ENCODE measurements at regions not wholly inside any gene's neighbourhood (a gene's known extent, or its start where the extent isn't known, plus 50 kb on each side); places are given as distances from the start of the nearest gene placed in this dataset.
A peak's percentile ranks its signal among the peaks of the same experiment; 100 is the strongest.

DNA sequence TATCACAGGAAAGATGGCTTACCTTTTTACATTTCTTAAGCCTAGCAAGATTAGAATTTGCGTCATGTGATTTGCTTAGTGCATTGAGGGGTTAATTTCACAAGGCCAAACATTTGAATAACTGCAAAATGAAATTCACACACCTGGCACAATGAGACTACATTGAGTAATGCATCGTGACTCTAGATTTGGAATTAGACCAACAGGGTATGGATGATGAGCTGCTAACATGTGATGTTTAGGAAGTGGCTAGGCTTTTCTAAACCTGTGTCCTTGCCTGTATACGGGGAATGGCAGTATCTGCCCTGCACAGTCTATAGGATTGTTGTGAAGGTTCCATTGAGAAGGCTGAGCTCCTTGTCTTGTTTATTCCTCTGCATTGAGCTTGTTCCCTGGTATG is 160.1 kb downstream of the MFSD1 start:
- H3K27ac ChIP-seq, result no peak overlapping the region
- no peak overlapping the region for H3K9ac ChIP-seq
- no peaks in the 10 kb centered on the region for H3K27me3 ChIP-seq
- TF ChIP-seq, protein P1, sequence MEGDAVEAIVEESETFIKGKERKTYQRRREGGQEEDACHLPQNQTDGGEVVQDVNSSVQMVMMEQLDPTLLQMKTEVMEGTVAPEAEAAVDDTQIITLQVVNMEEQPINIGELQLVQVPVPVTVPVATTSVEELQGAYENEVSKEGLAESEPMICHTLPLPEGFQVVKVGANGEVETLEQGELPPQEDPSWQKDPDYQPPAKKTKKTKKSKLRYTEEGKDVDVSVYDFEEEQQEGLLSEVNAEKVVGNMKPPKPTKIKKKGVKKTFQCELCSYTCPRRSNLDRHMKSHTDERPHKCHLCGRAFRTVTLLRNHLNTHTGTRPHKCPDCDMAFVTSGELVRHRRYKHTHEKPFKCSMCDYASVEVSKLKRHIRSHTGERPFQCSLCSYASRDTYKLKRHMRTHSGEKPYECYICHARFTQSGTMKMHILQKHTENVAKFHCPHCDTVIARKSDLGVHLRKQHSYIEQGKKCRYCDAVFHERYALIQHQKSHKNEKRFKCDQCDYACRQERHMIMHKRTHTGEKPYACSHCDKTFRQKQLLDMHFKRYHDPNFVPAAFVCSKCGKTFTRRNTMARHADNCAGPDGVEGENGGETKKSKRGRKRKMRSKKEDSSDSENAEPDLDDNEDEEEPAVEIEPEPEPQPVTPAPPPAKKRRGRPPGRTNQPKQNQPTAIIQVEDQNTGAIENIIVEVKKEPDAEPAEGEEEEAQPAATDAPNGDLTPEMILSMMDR (IDR thresholded peaks at IDR 0.05), result no peak
- TF ChIP-seq EZH2phosphoT487 (IDR thresholded peaks at IDR 0.05) (no peak), EZH2 (IDR thresholded peaks at IDR 0.05) (no peak)
- H3K36me3 ChIP-seq, result no peaks in the 10 kb centered on the region
- DNase-seq (ENCODE audit: low spot score), result no peak
- peaks cover 2% of the 10 kb centered on the region for H3K9me3 Mint-ChIP-seq
- H3K4me2 ChIP-seq, result peak overlapping the region; percentile 57
- H3K9me3 ChIP-seq (ENCODE audit: low read depth), result no peaks in the 10 kb centered on the region
- H3K79me2 ChIP-seq (ENCODE audit: low read depth), result no peaks in the 10 kb centered on the region
- peaks cover 2% of the 10 kb centered on the region for H3K27me3 Mint-ChIP-seq (ENCODE audit: insufficient read depth, low read depth)
- H3K4me1 Mint-ChIP-seq, result peaks cover 7% of the 10 kb centered on the region
- no peak overlapping the region for H3K4me3 ChIP-seq
- no peak overlapping the region for H3K27ac Mint-ChIP-seq
- H2AFZ ChIP-seq (replicated peaks), result peak overlapping the region; percentile 98
- no peak overlapping the region for H3K4me3 Mint-ChIP-seq
- H3K4me1 ChIP-seq, result peaks cover 12% of the 10 kb centered on the region
- H3F3A ChIP-seq (ENCODE audit: low read depth), result no peaks in the 10 kb centered on the region
- H4K20me1 ChIP-seq (ENCODE audit: low read depth), result no peaks in the 10 kb centered on the region
- H3K36me3 Mint-ChIP-seq, result no peaks in the 10 kb centered on the region

DNA sequence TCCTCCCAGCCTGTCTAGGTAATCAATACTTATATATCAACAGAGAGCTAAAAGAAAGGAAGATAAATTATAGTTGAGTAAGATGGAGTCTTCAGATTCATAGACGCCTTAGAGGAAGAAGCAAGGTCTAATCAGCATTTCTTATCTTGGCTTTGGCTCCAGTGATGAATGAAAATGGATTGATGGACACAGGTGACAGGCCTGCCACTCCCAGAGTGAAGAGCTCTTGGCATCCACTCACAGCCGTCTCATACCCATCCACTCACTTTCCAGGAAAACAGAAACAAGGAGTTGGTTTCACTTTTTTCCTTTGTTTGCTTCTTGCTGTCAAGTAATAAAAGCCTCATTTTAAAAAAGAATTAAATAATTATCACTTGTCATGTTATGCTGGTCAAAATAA is 168.2 kb downstream of the MFSD1 start:
- no peaks in the 10 kb centered on the region for H3K36me3 Mint-ChIP-seq
- Histone ChIP-seq H3K27ac (no peak overlapping the region), H3K4me3 (no peak overlapping the region)

DNA sequence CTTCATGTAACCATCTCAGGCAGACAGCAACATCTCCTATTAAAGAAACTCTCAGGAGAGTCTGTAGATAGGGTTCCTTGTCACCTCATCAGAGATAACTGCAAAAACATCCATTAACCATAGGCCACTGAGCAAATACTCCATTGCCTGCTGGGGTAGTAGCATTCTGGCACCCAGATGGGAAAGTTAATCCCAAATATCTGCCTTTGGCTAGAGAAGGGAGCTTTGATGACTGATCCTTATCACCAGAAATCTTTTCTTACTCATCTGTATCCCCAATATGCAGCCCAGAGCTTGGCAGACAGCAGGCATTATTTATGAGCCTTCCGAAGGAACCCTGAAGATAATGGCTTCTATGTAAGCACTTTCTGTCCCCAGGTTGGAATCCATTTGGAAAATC is 173.1 kb downstream of the MFSD1 start:
- Histone ChIP-seq H3K4me3 (no peak overlapping the region), H3K4me1 (no peaks in the 10 kb centered on the region), H3K36me3 (no peaks in the 10 kb centered on the region), H3F3A (ENCODE audit: low read depth) (no peaks in the 10 kb centered on the region), H4K20me1 (ENCODE audit: low read depth) (no peaks in the 10 kb centered on the region), H3K9ac (no peak overlapping the region), H3K27ac (no peak overlapping the region), H3K79me2 (ENCODE audit: low read depth) (no peaks in the 10 kb centered on the region), H3K9me3 (ENCODE audit: low read depth) (no peaks in the 10 kb centered on the region), H3K4me2 (no peak overlapping the region), H2AFZ (replicated peaks) (no peak overlapping the region), H3K27me3 (no peaks in the 10 kb centered on the region)
- Mint-ChIP-seq H3K9me3 (no peaks in the 10 kb centered on the region), H3K4me3 (no peak overlapping the region), H3K36me3 (no peaks in the 10 kb centered on the region), H3K27ac (no peak overlapping the region), H3K27me3 (ENCODE audit: insufficient read depth, low read depth) (no peaks in the 10 kb centered on the region), H3K4me1 (no peaks in the 10 kb centered on the region)
- TF ChIP-seq EZH2phosphoT487 (IDR thresholded peaks at IDR 0.05) (no peak), EZH2 (IDR thresholded peaks at IDR 0.05) (no peak)
- TF ChIP-seq, protein P1 (IDR thresholded peaks at IDR 0.05), result no peak
- DNase-seq (ENCODE audit: low spot score), result no peak

More for the DNA sequence above, 168.2 kb downstream of the MFSD1 start:
- H3K27me3 ChIP-seq, result no peaks in the 10 kb centered on the region
- H3K9me3 ChIP-seq (ENCODE audit: low read depth), result no peaks in the 10 kb centered on the region
- no peaks in the 10 kb centered on the region for H3K9me3 Mint-ChIP-seq
- H3K79me2 ChIP-seq (ENCODE audit: low read depth), result no peaks in the 10 kb centered on the region
- TF ChIP-seq, protein P1 (IDR thresholded peaks at IDR 0.05), result no peak
- TF ChIP-seq EZH2phosphoT487 (IDR thresholded peaks at IDR 0.05) (no peak), EZH2 (IDR thresholded peaks at IDR 0.05) (no peak)
- no peaks in the 10 kb centered on the region for H3F3A ChIP-seq (ENCODE audit: low read depth)
- no peaks in the 10 kb centered on the region for H3K36me3 ChIP-seq
- H4K20me1 ChIP-seq (ENCODE audit: low read depth), result no peaks in the 10 kb centered on the region
- H2AFZ ChIP-seq (replicated peaks), result no peak overlapping the region
- no peak overlapping the region for H3K4me2 ChIP-seq
- H3K9ac ChIP-seq, result no peak overlapping the region
- no peaks in the 10 kb centered on the region for H3K27me3 Mint-ChIP-seq (ENCODE audit: insufficient read depth, low read depth)
- no peaks in the 10 kb centered on the region for H3K4me1 Mint-ChIP-seq
- H3K27ac Mint-ChIP-seq, result no peak overlapping the region
- H3K4me3 Mint-ChIP-seq, result no peak overlapping the region
- H3K4me1 ChIP-seq, result no peaks in the 10 kb centered on the region
- no peak for DNase-seq (ENCODE audit: low spot score)
